ENCODE measurements at regions not wholly inside any gene's neighbourhood (a gene's known extent, or its start where the extent isn't known, plus 50 kb on each side); places are given as distances from the start of the nearest gene placed in this dataset.

- DNase-seq, result no peak
Measured at GRCh38 chr13:107075576-107075975, 507.6 kb upstream of the ARGLU1 start.

- DNase-seq, result no peak
Measured at GRCh38 chr13:107070792-107071191, 502.9 kb upstream of the ARGLU1 start.

- DNase-seq, result no peak
Measured at GRCh38 chr13:107069108-107069776, 501.3 kb upstream of the ARGLU1 start.

DNA sequence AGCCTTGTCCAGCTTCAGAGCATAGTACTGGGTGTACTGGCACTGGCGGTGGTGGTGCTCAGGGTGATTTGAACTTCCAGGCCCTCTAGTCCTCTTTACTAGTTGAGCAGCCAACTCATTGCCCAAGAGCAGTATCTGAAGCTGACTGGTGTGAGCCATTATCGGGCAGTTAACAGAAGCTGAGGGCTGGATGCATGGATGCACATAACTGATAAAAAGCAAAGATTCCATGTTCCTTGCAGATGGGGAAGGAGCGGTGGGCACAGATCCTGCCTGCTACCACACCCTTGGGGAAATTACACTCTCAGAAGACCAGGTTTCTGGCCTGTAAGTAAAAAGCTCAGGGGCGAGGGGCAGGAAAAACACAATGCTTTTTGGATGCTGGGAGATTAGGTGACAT, 499.4 kb upstream of the ARGLU1 start:
- no peak for DNase-seq

DNA sequence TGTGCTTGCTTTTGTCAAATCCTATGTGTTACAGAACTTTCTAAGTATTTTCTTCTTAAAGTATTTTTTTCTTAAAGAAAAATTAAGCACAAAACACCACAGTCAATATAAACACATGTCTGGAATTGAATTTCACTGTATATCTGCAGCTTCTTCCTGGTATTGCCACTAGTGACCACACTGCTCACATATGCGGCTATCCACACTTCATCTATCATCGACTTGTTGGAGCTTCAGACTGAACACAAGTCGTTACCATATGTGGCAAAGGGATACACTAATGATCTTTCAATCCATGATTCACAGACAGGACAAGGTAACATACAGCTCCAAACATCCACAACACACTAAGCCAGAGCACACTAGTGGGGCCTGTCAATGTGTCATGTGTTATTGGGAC, 498.4 kb upstream of the ARGLU1 start:
- DNase-seq, result no peak

DNA sequence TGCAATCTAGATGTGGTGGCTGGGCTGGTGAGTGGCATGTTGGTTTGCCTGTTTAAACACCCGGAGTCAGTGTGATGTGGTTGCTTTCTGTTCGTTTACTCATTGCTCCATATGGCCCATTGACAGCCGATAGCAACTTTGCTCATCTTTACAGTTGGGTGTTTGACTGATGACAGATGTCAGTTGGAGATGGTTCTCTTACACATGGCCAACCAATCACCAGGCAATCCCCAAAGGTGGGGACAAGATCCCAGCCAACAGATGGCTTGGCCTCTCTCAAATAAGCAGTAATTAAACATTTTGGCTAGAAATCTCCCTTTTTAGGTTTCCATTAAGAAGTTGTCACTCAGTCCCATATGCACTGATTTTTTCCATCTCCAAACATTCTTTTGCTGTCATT, 497.1 kb upstream of the ARGLU1 start:
- no peak for DNase-seq

DNA sequence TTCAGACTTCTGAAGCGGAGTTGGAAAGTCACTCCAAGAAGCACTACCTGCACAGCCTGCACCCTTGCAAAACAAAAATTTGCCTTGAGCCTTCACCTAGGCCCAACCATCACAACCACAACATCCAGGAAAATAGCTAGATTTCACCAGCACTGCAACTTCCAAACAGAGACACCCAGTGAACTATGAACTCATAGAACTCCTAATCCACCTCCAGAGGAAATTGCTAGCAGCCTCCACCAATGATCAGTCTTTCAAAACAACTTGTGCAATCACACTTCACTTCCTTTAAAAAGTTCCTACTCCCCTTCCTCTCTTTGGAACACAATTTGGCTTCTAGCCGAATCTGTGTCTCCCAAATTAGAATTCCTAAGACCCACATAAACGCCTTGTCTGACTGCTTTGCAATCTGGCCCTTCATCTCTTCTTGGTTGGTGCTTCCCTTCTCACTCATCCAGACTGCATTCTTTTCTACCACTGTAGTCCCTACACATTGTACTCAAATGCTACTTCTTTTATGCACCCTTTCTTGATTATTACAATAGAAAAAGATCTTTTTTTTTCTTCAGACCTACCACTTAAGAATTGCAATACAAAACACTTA, 489.2 kb upstream of the ARGLU1 start:
- no peak for DNase-seq

DNA sequence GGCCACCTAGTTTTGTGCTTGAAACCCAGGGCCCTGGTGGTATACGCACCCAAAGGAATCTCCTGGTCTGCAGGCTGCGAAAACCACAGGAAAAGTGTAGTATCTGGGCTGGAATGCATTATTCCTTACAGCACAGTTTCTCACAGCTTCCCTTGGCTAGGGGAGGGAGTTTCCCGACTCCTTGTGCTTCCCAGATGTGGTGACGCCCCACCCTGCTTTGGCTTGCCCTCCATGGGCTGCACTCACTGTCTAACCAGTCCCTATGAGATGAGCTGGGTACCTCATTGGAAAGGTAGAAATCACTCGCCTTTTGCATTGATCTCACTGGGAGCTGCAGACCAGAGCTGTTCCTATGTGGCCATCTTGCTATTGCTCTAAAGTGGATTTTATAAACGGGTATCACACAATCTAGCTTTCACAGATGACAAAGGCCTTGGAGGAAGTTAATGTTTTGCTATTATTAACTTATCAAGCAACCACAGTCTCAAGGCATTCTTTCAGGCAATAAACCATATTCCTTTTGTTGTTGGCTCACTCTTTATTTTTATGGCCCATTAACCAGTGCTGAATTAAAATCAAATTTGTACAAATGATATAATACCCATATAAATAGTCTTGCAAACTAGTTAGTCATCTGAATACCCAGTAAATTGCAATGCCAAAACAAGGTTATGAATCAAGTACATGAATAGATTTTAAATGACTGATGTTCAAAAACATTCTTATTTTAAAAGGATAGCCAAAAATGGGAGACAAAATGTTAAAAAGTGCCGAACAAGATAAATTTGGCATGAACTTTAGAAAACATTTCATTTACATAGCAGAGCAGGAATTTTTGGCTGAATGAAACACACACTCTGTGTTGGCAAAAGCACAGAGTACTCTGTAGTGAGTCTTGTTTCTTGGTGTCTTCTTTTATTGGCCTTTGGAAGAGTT, 475.4 kb upstream of the ARGLU1 start:
- DNase-seq, result no peak

DNA sequence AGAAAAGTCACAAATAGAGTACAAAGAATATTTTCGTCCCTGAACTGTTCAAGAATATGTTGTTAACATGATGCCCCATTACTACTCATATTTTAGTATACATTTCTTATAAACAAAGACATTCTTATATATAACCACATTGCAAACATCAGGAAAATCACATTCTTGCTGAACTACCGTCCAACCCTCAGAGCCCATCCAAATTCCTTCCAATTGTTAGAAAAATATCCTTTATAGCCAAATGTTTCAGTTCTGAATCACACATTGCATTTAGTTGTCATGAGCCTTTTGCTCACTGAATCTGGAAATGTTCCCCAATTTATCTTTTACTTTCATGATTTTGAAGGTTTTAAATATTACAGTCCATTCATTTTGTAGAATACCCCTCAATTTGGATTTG, 467.8 kb upstream of the ARGLU1 start:
- DNase-seq, result no peak

DNA sequence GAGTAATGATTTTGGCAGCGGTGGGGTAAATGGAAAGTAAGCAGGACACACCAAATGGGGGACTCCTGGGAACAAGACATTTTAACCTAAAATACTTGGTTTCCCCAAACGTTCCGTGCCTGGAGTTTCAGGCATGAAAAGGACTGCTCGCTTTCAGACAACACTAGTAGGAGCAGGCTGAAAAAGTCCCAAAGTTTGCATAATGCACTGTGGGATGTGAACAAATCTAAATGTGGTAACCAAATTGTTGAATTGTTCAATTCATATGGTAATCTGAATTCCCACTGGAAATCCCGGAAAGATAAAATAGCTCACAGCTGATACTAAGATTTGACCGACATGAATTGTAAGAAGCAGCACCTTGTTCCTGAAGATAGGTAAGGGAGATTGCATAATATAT, 467.2 kb upstream of the ARGLU1 start:
- DNase-seq, result no peak

GRCh38 chr13:107034236-107034872, 466.4 kb upstream of the ARGLU1 start:
- no peak for DNase-seq

GRCh38 chr13:107031716-107032115, 463.8 kb upstream of the ARGLU1 start:
- DNase-seq, result no peak

GRCh38 chr13:107028751-107029150, 460.8 kb upstream of the ARGLU1 start:
- no peak for DNase-seq

DNA sequence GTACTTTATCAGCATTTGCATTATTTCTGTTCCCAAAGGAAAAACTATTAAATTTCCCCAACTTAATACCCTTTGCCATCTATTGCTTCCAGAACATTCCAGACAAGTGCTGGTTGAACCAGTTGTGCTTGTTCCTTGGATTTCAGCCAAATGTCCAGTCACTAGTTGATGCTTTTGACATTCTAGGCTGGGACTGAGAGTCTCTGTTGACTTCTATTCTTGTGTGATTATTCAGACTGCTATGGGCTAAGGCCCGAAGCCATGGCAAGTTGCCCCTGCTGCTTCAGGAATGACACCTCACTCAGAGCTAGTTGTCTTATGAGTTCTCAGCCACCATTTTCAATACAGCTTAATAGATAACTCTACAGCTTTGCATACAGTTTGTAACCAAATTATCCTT, 458.1 kb upstream of the ARGLU1 start:
- DNase-seq, result no peak

- no peak for DNase-seq
Measured at GRCh38 chr13:107023335-107023734, 455.4 kb upstream of the ARGLU1 start.

GRCh38 chr13:107020393-107020792, 452.5 kb upstream of the ARGLU1 start:
- DNase-seq, result no peak

- no peak for DNase-seq
Measured at GRCh38 chr13:107018285-107018684, 450.3 kb upstream of the ARGLU1 start.

GRCh38 chr13:107006661-107007060, 438.7 kb upstream of the ARGLU1 start:
- DNase-seq, result no peak

DNA sequence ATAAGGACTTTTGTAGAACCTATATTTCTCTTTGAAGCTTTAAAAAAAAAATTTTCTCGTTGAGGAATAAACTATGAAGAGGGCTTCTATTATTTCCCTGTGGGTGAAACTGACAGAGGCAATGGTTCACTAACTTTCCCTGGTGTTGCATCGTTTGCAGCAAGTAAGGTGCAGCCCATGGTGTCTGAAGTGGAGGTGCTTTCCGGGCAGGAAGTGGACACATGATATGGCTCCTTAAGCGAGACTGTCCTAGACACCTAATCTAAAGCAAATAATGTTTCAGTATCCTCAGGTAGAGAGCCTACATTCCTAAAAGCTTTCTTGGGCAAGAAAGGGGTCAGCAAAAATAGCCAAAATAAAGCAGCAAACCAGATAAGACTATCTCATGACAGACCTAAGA, 437.6 kb upstream of the ARGLU1 start:
- no peak for DNase-seq

DNA sequence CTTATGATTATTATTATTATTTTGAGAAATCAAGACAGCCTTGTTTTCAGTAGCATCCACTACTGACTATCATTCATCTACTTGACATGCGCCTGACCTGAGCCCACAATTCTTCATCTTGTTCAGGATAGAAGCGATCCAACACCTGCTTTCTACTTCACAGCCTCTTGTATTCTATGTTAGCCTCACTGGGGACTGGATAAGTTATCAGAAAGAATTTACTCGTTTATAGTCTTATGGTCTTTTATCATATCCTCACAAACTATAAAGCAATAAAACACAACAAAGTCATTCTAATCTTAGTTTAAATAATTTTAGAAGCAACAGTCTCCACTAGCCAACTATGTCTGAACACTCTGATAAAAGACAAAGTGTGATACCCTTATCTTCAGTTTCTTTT, 436.0 kb upstream of the ARGLU1 start:
- no peak for DNase-seq

GRCh38 chr13:106998664-106999063, 430.7 kb upstream of the ARGLU1 start:
- no peak for DNase-seq

GRCh38 chr13:106997696-106998095, 429.8 kb upstream of the ARGLU1 start:
- no peak for DNase-seq

GRCh38 chr13:106996867-106997618, 429.1 kb upstream of the ARGLU1 start:
- DNase-seq, result no peak
